HCT116 (cell line): ENCODE measurements at regions not wholly inside any gene's neighbourhood (a gene's known extent, or its start where the extent isn't known, plus 50 kb on each side); places are given as distances from the start of the nearest gene placed in this dataset.

ENCODE experiments used
- ATAC-seq: fragments of 200-7000 bp; cut with Tn5 transposase; 2 replicates; pipeline ENCODE4 v1.9.1; 2020; ENCODE audit warnings: mild to moderate bottlenecking, moderate library complexity
- BruUV-seq: library from RNA; stranded (reverse); fragments of 400-500 nt; replicated peaks from 2 replicates; lab custom pipeline; 2021; lab: Mats Ljungman, UMichigan
- CTCF ChIA-PET: fragments of 300-600 bp; sonication (Branson Sonifier 250); formaldehyde crosslinking; loops from one replicate; lab custom pipeline; 2021; ENCODE audit warnings: antibody characterized with exemption; lab: Charles Lee
- POLR2A ChIA-PET: fragments of 300-600, 350-600 bp; sonication (Branson Sonifier 250); formaldehyde crosslinking; loops from one replicate; lab custom pipeline; 2021; ENCODE audit warnings: antibody characterized with exemption; lab: Charles Lee
- RAD21 ChIA-PET, 2 experiments: fragments of 300-600 bp; sonication (Branson Sonifier 250); formaldehyde crosslinking; loops; one replicate each; lab custom pipeline; 2023; ENCODE audit warnings: low total read pairs in 2 of 2; ENCODE audit not compliant: uncharacterized antibody in 2 of 2, unreplicated experiment in 2 of 2, low non-redundant PET in 1 of 2; lab: Charles Lee
- DNase-seq: peaks from one replicate; pipeline ENCODE4 v3.0.0-alpha.2; 2010; ENCODE audit warnings: low read depth, low spot score
- H2AFZ ChIP-seq: fragments of 200-600 bp; shearing (Covaris generic), sonication (generic); 2 replicates; pipeline ENCODE4 v1.6.1; 2017; ENCODE audit warnings: low read depth, mixed run types, mixed read lengths, antibody characterized with exemption, low read length; ENCODE audit not compliant: poor library complexity, severe bottlenecking
- H3K27ac ChIP-seq: 2 replicates; pipeline ENCODE4 v1.5.1; 2012; ENCODE audit warnings: low read depth, low read length
- H3K27me3 ChIP-seq: fragments of 200-600 bp; sonication (generic); 2 replicates; pipeline ENCODE4 v1.6.1; 2016; ENCODE audit warnings: mixed run types, low read length, mixed read lengths; ENCODE audit not compliant: insufficient read depth
- H3K36me3 ChIP-seq, 2 experiments: fragments of 200-500 bp in 1 of 2; fragments of 200-600 bp in 1 of 2; sonication (Bioruptor generic) in 1 of 2; sonication (generic) in 1 of 2; 2 replicates each; pipeline versions ENCODE4 v1.5.1 to v1.6.1; 2014 to 2016; ENCODE audit warnings: low read length in 2 of 2, inconsistent platforms in 1 of 2, mixed read lengths in 1 of 2, mixed run types in 1 of 2; ENCODE audit not compliant: insufficient read depth in 2 of 2, control insufficient read depth in 1 of 2
- H3K4me1 ChIP-seq, 2 experiments: fragments of 200-600 bp in 1 of 2; sonication (generic) in 1 of 2; 2 replicates each; pipeline versions ENCODE4 v1.5.1 to v1.6.1; 2012 to 2017; ENCODE audit warnings: low read length in 2 of 2, inconsistent platforms in 1 of 2, mild to moderate bottlenecking in 1 of 2, mixed read lengths in 1 of 2, mixed run types in 1 of 2, moderate library complexity in 1 of 2; ENCODE audit not compliant: insufficient read depth in 2 of 2, control insufficient read depth in 1 of 2
- H3K4me2 ChIP-seq: fragments of 200-600 bp; sonication (generic); 2 replicates; pipeline ENCODE4 v1.6.1; 2017; ENCODE audit warnings: mixed run types, low read length, mixed read lengths
- H3K4me3 ChIP-seq, 2 experiments: fragments of 200-600 bp in 1 of 2; sonication (generic) in 1 of 2; replicated peaks in 1 of 2; 2 replicates each; pipeline ENCODE4 v1.5.1; 2011 to 2016; ENCODE audit warnings: low read length in 2 of 2, control low read depth in 1 of 2, low read depth in 1 of 2, mild to moderate bottlenecking in 1 of 2, mixed read lengths in 1 of 2, mixed run types in 1 of 2
- H3K79me2 ChIP-seq: fragments of 200-600 bp; sonication (generic); 2 replicates; pipeline ENCODE4 v1.6.1; 2017; ENCODE audit warnings: mild to moderate bottlenecking, mixed run types, low read length, moderate library complexity, mixed read lengths; ENCODE audit not compliant: insufficient read depth
- H3K9ac ChIP-seq: fragments of 200-600 bp; sonication (generic); 2 replicates; pipeline ENCODE4 v1.6.1; 2016; ENCODE audit warnings: low read length, mixed read lengths
- H3K9me2 ChIP-seq: fragments of 200-600 bp; sonication (generic), shearing (Covaris generic); 2 replicates; pipeline ENCODE4 v1.6.1; 2017; ENCODE audit warnings: mixed run types, mild to moderate bottlenecking, moderate library complexity; ENCODE audit not compliant: insufficient read depth
- H3K9me3 ChIP-seq, 2 experiments: fragments of 200-500 bp in 1 of 2; fragments of 200-600 bp in 1 of 2; sonication (Bioruptor generic) in 1 of 2; sonication (generic) in 1 of 2; 2 replicates each; pipeline ENCODE4 v1.6.1; 2014 to 2017; ENCODE audit warnings: low read length in 2 of 2, mixed read lengths in 2 of 2, inconsistent platforms in 1 of 2, low read depth in 1 of 2, mild to moderate bottlenecking in 1 of 2, mixed run types in 1 of 2, moderate library complexity in 1 of 2; ENCODE audit not compliant: control insufficient read depth in 1 of 2, insufficient read depth in 1 of 2
- H4K20me1 ChIP-seq: fragments of 200-600 bp; sonication (generic), shearing (Covaris generic); 2 replicates; pipeline ENCODE4 v1.6.1; 2017; ENCODE audit warnings: mixed run types, mild to moderate bottlenecking, moderate library complexity; ENCODE audit not compliant: insufficient read depth
- ATF3 ChIP-seq: IDR thresholded peaks from 2 replicates; pipeline ENCODE4 v1.6.1; 2012
- CBX3 ChIP-seq: IDR thresholded peaks from 2 replicates; pipeline ENCODE4 v1.6.1; 2012; ENCODE audit warnings: low read depth
- CEBPB ChIP-seq: IDR thresholded peaks from 2 replicates; pipeline ENCODE4 v1.6.1; 2012; ENCODE audit warnings: low read depth
- EGR1 ChIP-seq: IDR thresholded peaks from 2 replicates; pipeline ENCODE4 v1.6.1; 2012; ENCODE audit warnings: low read depth
- ELF1 ChIP-seq: IDR thresholded peaks from 2 replicates; pipeline ENCODE4 v1.6.1; 2012; ENCODE audit warnings: low read depth, borderline replicate concordance
- EZH2 ChIP-seq: fragments of 200-600 bp; sonication (generic); IDR thresholded peaks from 2 replicates; pipeline ENCODE4 v1.6.1; 2017; ENCODE audit warnings: antibody characterized with exemption, mixed run types
- FOSL1 ChIP-seq: IDR thresholded peaks from 2 replicates; pipeline ENCODE4 v1.6.1; 2012; ENCODE audit warnings: low read depth
- JUND ChIP-seq: IDR thresholded peaks from 2 replicates; pipeline ENCODE4 v1.6.1; 2012
- MAX ChIP-seq: IDR thresholded peaks from 2 replicates; pipeline ENCODE4 v1.6.1; 2012
- POLR2A ChIP-seq: IDR thresholded peaks from 2 replicates; pipeline ENCODE4 v1.7.0; 2011; ENCODE audit warnings: borderline replicate concordance; ENCODE audit not compliant: insufficient read depth, insufficient read length; ENCODE audit errors: extremely low read depth
- POLR2AphosphoS5 ChIP-seq: IDR thresholded peaks from 2 replicates; pipeline ENCODE4 v1.6.1; 2011; ENCODE audit warnings: mild to moderate bottlenecking, low read depth, low read length, moderate library complexity
- RAD21 ChIP-seq: IDR thresholded peaks from 2 replicates; pipeline ENCODE4 v1.6.1; 2012; ENCODE audit warnings: low read depth, mild to moderate bottlenecking
- SIN3A ChIP-seq: IDR thresholded peaks from 2 replicates; pipeline ENCODE4 v1.6.1; 2012; ENCODE audit warnings: low read depth
- SP1 ChIP-seq: IDR thresholded peaks from 2 replicates; pipeline ENCODE4 v1.6.1; 2012; ENCODE audit warnings: low read depth
- YY1 ChIP-seq: IDR thresholded peaks from 2 replicates; pipeline ENCODE4 v1.6.1; 2011; ENCODE audit warnings: low read length, low read depth, moderate library complexity, mild to moderate bottlenecking; ENCODE audit not compliant: insufficient replicate concordance; ENCODE audit errors: extremely low read depth
- ZBTB33 ChIP-seq: IDR thresholded peaks from 2 replicates; pipeline ENCODE4 v1.6.1; 2011; ENCODE audit warnings: mild to moderate bottlenecking, low read length, moderate library complexity; ENCODE audit not compliant: insufficient replicate concordance; ENCODE audit errors: extremely low read depth
- ZFX ChIP-seq: fragments of 450-650 bp; IDR thresholded peaks from 2 replicates; pipeline ENCODE4 v1.6.1; 2017
- ZNF274 ChIP-seq: fragments of 200-500 bp; sonication (Bioruptor generic); IDR thresholded peaks from 2 replicates; pipeline ENCODE4 v1.6.1; 2014; ENCODE audit warnings: mild to moderate bottlenecking, low read depth, low read length, inconsistent platforms
- intact Hi-C: fragments of 100-400 bp; cut with micrococcal nuclease; formaldehyde crosslinking; loops from 2 replicates; pipeline ENCODE4 v1.10.0; 2022
- TF ChIP-seq, protein P1 (sequence below), 3 experiments: fragments of 200-600 bp in 1 of 3; sonication (generic) in 1 of 3; IDR thresholded peaks in 2 of 3; conservative IDR thresholded peaks in 1 of 3; 2 replicates each; pipeline ENCODE4 v1.5.1; 2012 to 2017; ENCODE audit warnings: low read depth in 2 of 3, low read length in 2 of 3, antibody characterized with exemption in 1 of 3, borderline replicate concordance in 1 of 3, control low read depth in 1 of 3, mild to moderate bottlenecking in 1 of 3, mixed read lengths in 1 of 3, mixed run types in 1 of 3, moderate library complexity in 1 of 3; ENCODE audit not compliant: insufficient read depth in 1 of 3

GRCh38 chrX:6782831-6783230 is 247.9 kb upstream of the VCX3A start:
- DNase-seq: no peak
- H3K27ac ChIP-seq: no peak overlapping the region
- TF ChIP-seq ZNF274: no peak
- no peak for TF ChIP-seq POLR2AphosphoS5
- TF ChIP-seq, protein P1, sequence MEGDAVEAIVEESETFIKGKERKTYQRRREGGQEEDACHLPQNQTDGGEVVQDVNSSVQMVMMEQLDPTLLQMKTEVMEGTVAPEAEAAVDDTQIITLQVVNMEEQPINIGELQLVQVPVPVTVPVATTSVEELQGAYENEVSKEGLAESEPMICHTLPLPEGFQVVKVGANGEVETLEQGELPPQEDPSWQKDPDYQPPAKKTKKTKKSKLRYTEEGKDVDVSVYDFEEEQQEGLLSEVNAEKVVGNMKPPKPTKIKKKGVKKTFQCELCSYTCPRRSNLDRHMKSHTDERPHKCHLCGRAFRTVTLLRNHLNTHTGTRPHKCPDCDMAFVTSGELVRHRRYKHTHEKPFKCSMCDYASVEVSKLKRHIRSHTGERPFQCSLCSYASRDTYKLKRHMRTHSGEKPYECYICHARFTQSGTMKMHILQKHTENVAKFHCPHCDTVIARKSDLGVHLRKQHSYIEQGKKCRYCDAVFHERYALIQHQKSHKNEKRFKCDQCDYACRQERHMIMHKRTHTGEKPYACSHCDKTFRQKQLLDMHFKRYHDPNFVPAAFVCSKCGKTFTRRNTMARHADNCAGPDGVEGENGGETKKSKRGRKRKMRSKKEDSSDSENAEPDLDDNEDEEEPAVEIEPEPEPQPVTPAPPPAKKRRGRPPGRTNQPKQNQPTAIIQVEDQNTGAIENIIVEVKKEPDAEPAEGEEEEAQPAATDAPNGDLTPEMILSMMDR (IDR thresholded peaks at IDR 0.05 in 2 of 3, conservative IDR thresholded peaks at IDR 0.05 in 1 of 3; ENCODE audit: borderline replicate concordance in 1 of 3, insufficient read depth in 1 of 3, low read depth in 2 of 3, low read length in 2 of 3): no peak
- TF ChIP-seq SP1: no peak
- TF ChIP-seq FOSL1: no peak
- TF ChIP-seq ELF1: no peak
- TF ChIP-seq MAX: no peak
- TF ChIP-seq RAD21: no peak
- TF ChIP-seq SIN3A: no peak
- TF ChIP-seq ZFX: no peak
- no peak for TF ChIP-seq EZH2
- no peak for TF ChIP-seq ZBTB33
- TF ChIP-seq POLR2A: no peak
- TF ChIP-seq YY1: no peak
- TF ChIP-seq CBX3: no peak
- no peak for TF ChIP-seq CEBPB
- no peak for TF ChIP-seq EGR1
- TF ChIP-seq JUND: no peak
- TF ChIP-seq ATF3: no peak
- TF ChIP-seq, all 23 proteins: peak for 0
- H3K79me2 ChIP-seq: no peaks in the 10 kb centered on the region
- H3K4me2 ChIP-seq: no peak overlapping the region
- no peaks in the 10 kb centered on the region for H3K36me3 ChIP-seq
- H3K9me2 ChIP-seq: no peaks in the 10 kb centered on the region
- no peak overlapping the region for H3K9ac ChIP-seq
- BruUV-seq: no TSS peak
- RAD21 ChIA-PET: no interaction called here
- no peak overlapping the region for H3K4me3 ChIP-seq
- no peak overlapping the region for H2AFZ ChIP-seq
- intact Hi-C loops: no loop called here
- H3K27me3 ChIP-seq: no peaks in the 10 kb centered on the region
- ATAC-seq: no peak
- H3K9me3 ChIP-seq: no peaks in the 10 kb centered on the region
- H4K20me1 ChIP-seq: no peaks in the 10 kb centered on the region
- H3K4me1 ChIP-seq: no peaks in the 10 kb centered on the region
- POLR2A ChIA-PET: no interaction called here
- CTCF ChIA-PET: no interaction called here
